ENCODE measurements at regions not wholly inside any gene's neighbourhood (a gene's known extent, or its start where the extent isn't known, plus 50 kb on each side); places are given as distances from the start of the nearest gene placed in this dataset.
"Not testable (repeated sequence)": the region's sequence is repeated elsewhere in the genome, so short reads cannot be mapped to it uniquely, and the experiment has no call there.

DNA sequence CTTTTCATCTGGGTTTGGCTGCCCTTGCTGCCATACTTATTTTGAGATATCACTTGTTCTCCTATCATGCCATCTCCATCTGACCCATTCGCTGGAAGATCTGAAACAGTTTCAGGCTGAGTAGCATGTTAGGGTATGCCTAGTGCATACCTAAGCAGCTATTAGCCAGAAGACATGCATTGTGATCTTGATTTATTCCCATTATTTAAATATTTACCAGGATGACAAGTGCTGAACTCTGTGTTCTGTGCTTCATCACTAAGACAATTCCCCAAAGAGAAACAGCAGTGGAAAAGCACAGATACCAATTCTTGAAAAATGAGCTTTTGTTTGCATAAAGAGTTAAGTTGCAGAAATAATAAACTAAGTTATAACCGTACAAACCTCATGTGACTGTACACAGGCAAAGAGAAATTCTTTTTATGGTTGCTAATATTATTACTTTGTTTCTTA lies 271.0 kb upstream of the ARSJ start:
- Mint-ChIP-seq H3K27ac (no peak overlapping the region), H3K9me3 (peaks cover 0 to 7% of the 10 kb centered on the region in 2 donors)
- DNase-seq, result no peak

DNA sequence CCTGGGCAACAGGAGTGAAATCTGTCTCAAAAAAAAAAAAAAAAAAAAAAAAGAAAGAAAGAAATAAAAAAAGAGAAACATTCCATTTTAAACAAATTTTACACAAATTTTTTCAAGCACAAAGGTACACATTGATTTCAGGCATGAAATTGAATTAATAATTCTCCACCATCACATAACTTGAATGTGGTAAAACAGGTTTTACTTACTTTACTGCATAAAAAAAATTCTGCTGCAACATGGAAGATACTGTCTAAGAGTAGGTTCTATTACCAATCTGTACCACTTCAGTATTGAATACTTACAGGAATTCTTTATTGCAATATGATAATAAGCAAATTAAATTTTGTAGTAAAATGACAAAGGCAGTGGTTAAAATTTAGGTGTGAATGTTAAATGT lies 271.6 kb upstream of the ARSJ start:
- no peak overlapping the region for H3K27ac Mint-ChIP-seq
- H3K4me3 Mint-ChIP-seq, result no peak overlapping the region
- peaks cover 0 to 7% of the 10 kb centered on the region in 2 donors for H3K9me3 Mint-ChIP-seq
- no peak for DNase-seq
- H3K27me3 Mint-ChIP-seq, result peaks cover 0 to 10% of the 10 kb centered on the region in 2 donors
- no peaks in the 10 kb centered on the region for H3K4me1 Mint-ChIP-seq (ENCODE audit: low read depth in 2 of 2)
- ATAC-seq (replicated peaks), result no peak
- no peaks in the 10 kb centered on the region for H3K36me3 Mint-ChIP-seq (ENCODE audit: insufficient read depth)

More for the DNA sequence above, 271.0 kb upstream of the ARSJ start:
- peaks cover 0 to 10% of the 10 kb centered on the region in 2 donors for H3K27me3 Mint-ChIP-seq
- no peak overlapping the region for H3K4me3 Mint-ChIP-seq
- no peaks in the 10 kb centered on the region for H3K36me3 Mint-ChIP-seq (ENCODE audit: insufficient read depth)
- no peak for ATAC-seq (replicated peaks)
- H3K4me1 Mint-ChIP-seq (ENCODE audit: low read depth in 2 of 2), result no peaks in the 10 kb centered on the region

DNA sequence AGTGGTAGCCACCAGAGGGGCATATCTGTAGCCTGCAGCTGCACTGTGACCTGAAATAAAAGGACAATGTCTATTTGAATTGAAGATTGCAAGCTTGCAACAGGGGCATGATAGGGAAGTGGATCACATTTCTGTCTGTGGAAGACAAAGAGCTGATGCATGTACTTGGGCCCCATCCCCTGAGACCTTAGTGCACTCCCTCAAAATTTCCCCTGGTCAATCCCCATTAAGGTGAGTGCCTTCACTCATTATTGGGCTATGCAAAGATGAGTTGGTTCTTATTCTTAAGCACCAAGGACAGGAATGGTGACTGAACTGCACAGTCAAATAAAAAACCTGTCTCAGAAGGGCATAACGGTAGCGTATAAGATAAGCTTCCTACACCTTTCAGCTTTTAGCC lies 273.1 kb upstream of the ARSJ start:
- Mint-ChIP-seq H3K4me1 (ENCODE audit: low read depth in 2 of 2) (no peaks in the 10 kb centered on the region), H3K27me3 (peaks cover 0 to 10% of the 10 kb centered on the region in 2 donors), H3K36me3 (ENCODE audit: insufficient read depth) (no peaks in the 10 kb centered on the region), H3K27ac (no peak overlapping the region), H3K9me3 (peaks cover 0 to 7% of the 10 kb centered on the region in 2 donors), H3K4me3 (no peak overlapping the region)
- no peak for DNase-seq
- ATAC-seq (replicated peaks), result no peak

DNA sequence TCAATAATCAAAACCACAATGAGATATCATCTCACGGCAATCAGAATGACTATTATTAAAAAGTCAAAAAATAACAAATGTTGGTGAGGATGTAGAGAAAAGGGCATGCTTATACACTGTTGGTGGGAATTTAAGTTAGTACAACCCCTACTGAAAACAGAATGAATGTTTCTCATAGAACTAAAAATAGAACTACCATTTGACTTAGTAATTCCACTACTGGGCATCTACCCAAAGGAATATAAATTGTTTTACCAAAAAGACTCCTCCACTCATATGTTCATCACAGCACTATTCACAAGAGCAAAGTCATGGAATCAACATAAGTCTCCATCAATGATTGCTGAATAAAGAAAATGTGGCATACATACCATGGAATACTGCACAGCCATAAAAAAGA lies 278.1 kb upstream of the ARSJ start:
- no peaks in the 10 kb centered on the region for H3K36me3 Mint-ChIP-seq (ENCODE audit: insufficient read depth)
- ATAC-seq (replicated peaks), result no peak
- H3K27ac Mint-ChIP-seq, result no peak overlapping the region
- no peaks in the 10 kb centered on the region for H3K27me3 Mint-ChIP-seq
- DNase-seq, result no peak
- no peaks in the 10 kb centered on the region for H3K4me1 Mint-ChIP-seq (ENCODE audit: low read depth in 2 of 2)
- H3K4me3 Mint-ChIP-seq, result no peak overlapping the region
- peaks cover 0 to 8% of the 10 kb centered on the region in 2 donors for H3K9me3 Mint-ChIP-seq

DNA sequence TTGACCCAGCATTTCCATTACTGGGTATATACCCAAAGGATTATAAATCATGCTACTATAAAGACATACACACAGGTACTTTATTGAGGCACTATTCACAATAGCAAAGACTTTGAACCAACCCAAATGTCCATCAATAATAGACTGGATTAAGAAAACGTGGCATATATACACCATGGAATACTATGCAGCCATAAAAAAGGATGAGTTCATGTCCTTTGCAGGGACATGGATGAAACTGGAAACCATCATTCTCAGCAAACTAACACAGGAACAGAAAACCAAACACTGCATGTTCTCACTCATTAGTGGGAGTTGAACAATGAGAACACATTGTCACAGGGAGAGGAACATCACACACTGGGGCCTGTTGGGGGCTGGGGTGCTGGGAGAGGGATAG lies 283.0 kb upstream of the ARSJ start:
- not testable (repeated sequence) for H3K27me3 Mint-ChIP-seq; H3K4me1 Mint-ChIP-seq (ENCODE audit: low read depth in 2 of 2); H3K36me3 Mint-ChIP-seq (ENCODE audit: insufficient read depth); H3K9me3 Mint-ChIP-seq; H3K27ac Mint-ChIP-seq; DNase-seq; H3K4me3 Mint-ChIP-seq; ATAC-seq (replicated peaks)

DNA sequence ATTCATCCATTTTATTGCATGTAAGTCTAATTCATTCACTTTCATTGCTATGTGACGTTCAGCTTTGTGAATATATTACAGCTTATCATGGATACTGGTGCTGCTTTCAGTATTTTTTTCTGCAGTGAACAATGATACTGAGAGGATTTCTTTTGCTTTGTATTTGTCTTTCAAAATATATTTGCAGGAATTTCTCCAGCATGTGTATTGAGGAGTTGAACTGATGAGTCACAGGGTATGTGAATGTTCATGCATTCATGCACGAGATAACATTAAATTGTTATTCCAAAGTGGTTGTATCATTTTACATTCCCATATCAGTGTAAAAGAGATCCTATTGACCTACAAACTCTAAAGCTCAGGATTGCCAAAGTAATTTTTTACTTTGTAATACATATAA lies 283.8 kb upstream of the ARSJ start:
- Mint-ChIP-seq H3K36me3 (ENCODE audit: insufficient read depth) (no peaks in the 10 kb centered on the region), H3K4me3 (no peak overlapping the region), H3K27me3 (no peaks in the 10 kb centered on the region), H3K4me1 (ENCODE audit: low read depth in 2 of 2) (no peaks in the 10 kb centered on the region), H3K27ac (no peak overlapping the region), H3K9me3 (peaks cover 0 to 3% of the 10 kb centered on the region in 2 donors)
- ATAC-seq (replicated peaks) (no peak), DNase-seq (no peak)

DNA sequence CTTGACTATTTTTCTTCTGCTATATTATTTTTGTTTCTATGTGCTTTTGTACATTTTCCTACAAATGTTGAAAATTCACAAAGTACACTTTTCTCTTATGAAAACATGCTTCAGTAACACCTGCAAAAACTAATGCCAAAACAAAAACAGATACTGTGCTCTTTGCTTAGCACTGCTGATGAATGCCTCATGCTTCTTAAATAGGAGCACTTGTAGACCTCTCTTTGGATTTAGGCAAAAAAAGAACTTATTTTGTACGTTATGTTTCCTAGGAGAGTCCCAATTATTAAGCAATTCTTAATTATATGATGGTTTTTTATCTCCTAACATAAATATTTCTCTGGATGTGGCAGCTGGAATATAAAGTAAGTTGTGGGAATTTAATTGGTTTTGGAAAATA lies 285.0 kb upstream of the ARSJ start:
- Mint-ChIP-seq H3K4me3 (no peak overlapping the region), H3K36me3 (ENCODE audit: insufficient read depth) (no peaks in the 10 kb centered on the region), H3K27ac (no peak overlapping the region), H3K9me3 (peaks cover 0 to 3% of the 10 kb centered on the region in 2 donors), H3K27me3 (no peaks in the 10 kb centered on the region), H3K4me1 (ENCODE audit: low read depth in 2 of 2) (no peaks in the 10 kb centered on the region)
- ATAC-seq (replicated peaks) (no peak), DNase-seq (no peak)

DNA sequence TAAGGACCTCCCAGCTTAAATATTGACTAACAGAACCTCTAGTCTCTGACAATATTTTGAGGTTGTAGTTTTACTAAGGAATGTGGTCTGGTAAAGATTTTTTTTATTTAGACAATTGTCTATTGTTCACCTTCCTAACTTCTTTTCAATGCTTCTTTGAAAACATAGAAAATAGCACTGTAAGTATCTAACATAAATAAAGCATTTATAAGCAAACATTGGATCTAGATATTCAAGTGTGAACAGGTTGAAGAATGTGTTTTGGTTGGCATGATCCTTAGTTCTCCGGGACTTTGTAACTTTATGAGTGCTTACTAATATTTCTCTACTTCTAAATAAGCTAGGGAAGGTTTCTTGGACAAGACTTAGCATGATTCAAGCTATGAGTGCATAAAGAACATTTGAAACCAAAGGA lies 285.4 kb upstream of the ARSJ start:
- peaks cover 0 to under 1% of the 10 kb centered on the region in 2 donors for H3K9me3 Mint-ChIP-seq
- no peaks in the 10 kb centered on the region for H3K4me1 Mint-ChIP-seq (ENCODE audit: low read depth in 2 of 2)
- no peaks in the 10 kb centered on the region for H3K36me3 Mint-ChIP-seq (ENCODE audit: insufficient read depth)
- no peaks in the 10 kb centered on the region for H3K27me3 Mint-ChIP-seq
- H3K4me3 Mint-ChIP-seq, result no peak overlapping the region
- ATAC-seq (replicated peaks), result no peak
- DNase-seq, result no peak
- no peak overlapping the region for H3K27ac Mint-ChIP-seq

DNA sequence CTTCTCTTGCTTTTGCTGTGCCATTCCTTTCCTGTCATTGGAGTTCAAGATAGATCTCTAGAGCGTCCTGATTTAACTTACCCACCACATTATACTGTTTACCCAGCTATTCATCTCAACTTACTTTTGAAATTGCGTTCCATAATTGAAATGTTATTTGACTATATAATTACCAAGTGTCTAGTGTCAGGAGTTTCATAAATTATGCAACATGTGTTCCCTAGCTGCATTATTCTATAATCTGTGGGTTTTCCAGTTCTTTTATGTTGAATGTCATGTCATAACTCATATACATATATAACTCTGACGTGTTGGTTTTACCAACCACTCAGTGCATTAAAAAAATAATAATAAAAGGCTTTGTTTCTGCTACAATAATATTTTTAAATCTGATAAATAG lies 285.9 kb upstream of the ARSJ start:
- Mint-ChIP-seq H3K27ac (no peak overlapping the region), H3K36me3 (ENCODE audit: insufficient read depth) (no peaks in the 10 kb centered on the region), H3K9me3 (no peaks in the 10 kb centered on the region), H3K4me3 (no peak overlapping the region), H3K4me1 (ENCODE audit: low read depth in 2 of 2) (no peaks in the 10 kb centered on the region), H3K27me3 (no peaks in the 10 kb centered on the region)
- ATAC-seq (replicated peaks) (no peak), DNase-seq (no peak)

DNA sequence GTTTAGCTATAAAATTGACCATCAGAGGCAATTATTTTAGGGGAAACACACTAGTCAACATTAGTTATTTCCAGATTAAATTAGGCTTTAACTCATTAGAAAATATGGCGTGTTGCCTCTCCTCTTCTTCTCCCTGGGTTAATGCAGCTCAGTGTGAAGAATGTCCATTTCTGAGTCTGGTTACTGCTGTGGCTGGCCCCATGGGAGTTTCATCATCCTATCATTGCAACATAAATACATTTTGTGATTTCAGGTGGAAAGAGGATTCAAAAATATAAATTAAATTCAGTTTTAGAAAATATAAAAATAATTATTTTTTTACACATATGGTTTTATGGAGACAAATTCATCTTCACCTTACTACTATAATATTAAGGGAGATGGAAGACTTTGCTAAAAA lies 288.5 kb upstream of the ARSJ start:
- Mint-ChIP-seq H3K27me3 (no peaks in the 10 kb centered on the region), H3K4me3 (no peak overlapping the region), H3K9me3 (no peaks in the 10 kb centered on the region), H3K4me1 (ENCODE audit: low read depth in 2 of 2) (no peaks in the 10 kb centered on the region), H3K36me3 (ENCODE audit: insufficient read depth) (peaks cover 4% of the 10 kb centered on the region), H3K27ac (no peak overlapping the region)
- DNase-seq (no peak), ATAC-seq (replicated peaks) (no peak)

DNA sequence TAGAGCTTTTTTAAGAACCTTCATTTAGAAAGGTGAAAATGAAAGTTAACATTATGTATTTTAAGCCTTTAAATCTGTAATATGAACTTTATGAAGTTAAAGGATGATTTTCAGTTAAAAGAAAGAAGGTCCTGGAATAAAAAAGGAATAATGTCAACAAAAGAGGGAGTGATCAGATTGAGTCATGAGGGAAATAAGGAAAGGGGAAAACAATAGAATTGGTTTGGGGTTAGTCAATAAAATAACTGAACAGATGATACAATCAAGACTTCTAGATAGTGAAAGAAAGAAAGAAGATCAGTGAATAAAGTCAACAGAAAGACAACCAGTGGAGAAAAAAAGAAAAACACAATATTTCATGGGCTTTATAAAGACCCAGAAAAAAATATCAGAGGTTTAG lies 291.6 kb upstream of the ARSJ start:
- DNase-seq (no peak), ATAC-seq (replicated peaks) (no peak)
- Mint-ChIP-seq H3K9me3 (no peaks in the 10 kb centered on the region), H3K4me3 (no peak overlapping the region), H3K27me3 (no peaks in the 10 kb centered on the region), H3K27ac (no peak overlapping the region), H3K36me3 (ENCODE audit: insufficient read depth) (peaks cover 4% of the 10 kb centered on the region), H3K4me1 (ENCODE audit: low read depth in 2 of 2) (no peaks in the 10 kb centered on the region)

DNA sequence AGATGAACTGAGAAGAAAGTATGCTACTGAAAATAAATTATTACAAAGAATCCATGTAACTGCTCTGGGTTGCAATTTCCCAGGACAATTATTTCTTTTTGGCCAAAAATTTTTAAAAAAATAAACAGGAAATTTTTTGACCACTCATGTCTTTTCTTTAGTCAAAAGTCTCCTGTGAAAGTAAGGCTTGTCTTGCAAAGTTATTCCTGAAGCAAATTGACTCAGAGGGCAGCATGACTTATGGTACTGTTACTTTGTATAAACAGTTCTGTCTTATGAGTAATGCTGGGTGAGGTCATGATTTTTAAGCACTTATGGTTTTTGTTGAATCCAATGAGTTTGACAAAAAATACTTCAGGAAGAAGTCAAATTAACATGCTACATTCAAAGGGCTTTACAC lies 292.8 kb upstream of the ARSJ start:
- Mint-ChIP-seq H3K9me3 (no peaks in the 10 kb centered on the region), H3K36me3 (ENCODE audit: insufficient read depth) (peaks cover 4% of the 10 kb centered on the region), H3K4me3 (no peak overlapping the region), H3K27me3 (no peaks in the 10 kb centered on the region), H3K4me1 (ENCODE audit: low read depth in 2 of 2) (no peaks in the 10 kb centered on the region), H3K27ac (no peak overlapping the region)
- DNase-seq (no peak), ATAC-seq (replicated peaks) (no peak)

DNA sequence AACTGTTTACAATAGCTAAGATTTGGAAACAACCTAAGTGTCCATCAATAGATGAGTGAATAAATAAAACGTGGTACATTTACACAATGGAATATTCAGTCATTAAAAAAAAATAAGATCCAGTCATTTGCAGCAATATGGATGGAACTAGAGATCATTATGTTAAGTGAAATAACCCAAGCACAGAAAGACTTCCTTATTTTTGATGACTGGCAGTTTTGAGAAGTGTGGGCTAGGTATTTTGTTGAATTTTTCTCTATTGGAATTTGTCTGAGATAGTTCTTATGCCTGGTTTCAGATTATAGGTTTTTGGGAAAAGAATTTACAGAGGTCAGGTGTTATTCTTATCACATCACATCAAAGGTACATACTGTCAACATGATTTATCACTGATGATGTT lies 293.8 kb upstream of the ARSJ start:
- H3K9me3 Mint-ChIP-seq, result no peaks in the 10 kb centered on the region
- DNase-seq (no peak), ATAC-seq (replicated peaks) (no peak)
- no peak overlapping the region for H3K27ac Mint-ChIP-seq
- H3K27me3 Mint-ChIP-seq, result peaks cover 0 to 4% of the 10 kb centered on the region in 2 donors
- peaks cover 4% of the 10 kb centered on the region for H3K36me3 Mint-ChIP-seq (ENCODE audit: insufficient read depth)
- H3K4me3 Mint-ChIP-seq, result no peak overlapping the region
- H3K4me1 Mint-ChIP-seq (ENCODE audit: low read depth in 2 of 2), result no peaks in the 10 kb centered on the region

DNA sequence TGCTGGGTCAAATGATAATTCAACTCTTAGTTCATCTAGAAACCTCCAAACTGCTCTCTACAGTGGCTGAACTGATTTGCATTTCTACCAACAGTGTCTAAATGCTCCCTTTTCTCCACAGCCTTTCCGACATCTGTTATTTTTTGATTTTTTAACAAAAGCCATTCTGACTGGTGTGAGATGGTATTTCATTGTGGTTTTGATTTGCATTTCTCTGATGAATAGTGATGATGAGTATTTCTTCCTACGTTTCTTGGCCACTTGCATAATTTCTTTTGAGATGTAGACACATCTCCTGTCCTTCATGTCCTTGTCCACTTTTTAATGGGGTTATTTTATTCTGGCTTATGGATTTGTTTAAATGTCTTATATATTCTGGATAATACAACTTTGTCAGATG lies 298.2 kb upstream of the ARSJ start:
- H3K36me3 Mint-ChIP-seq (ENCODE audit: insufficient read depth), result no peaks in the 10 kb centered on the region
- no peak for ATAC-seq (replicated peaks)
- H3K4me3 Mint-ChIP-seq, result no peak overlapping the region
- no peaks in the 10 kb centered on the region for H3K9me3 Mint-ChIP-seq
- H3K27me3 Mint-ChIP-seq, result peaks cover 0 to 6% of the 10 kb centered on the region in 2 donors
- H3K27ac Mint-ChIP-seq, result no peak overlapping the region
- no peak for DNase-seq
- H3K4me1 Mint-ChIP-seq (ENCODE audit: low read depth in 2 of 2), result no peaks in the 10 kb centered on the region

DNA sequence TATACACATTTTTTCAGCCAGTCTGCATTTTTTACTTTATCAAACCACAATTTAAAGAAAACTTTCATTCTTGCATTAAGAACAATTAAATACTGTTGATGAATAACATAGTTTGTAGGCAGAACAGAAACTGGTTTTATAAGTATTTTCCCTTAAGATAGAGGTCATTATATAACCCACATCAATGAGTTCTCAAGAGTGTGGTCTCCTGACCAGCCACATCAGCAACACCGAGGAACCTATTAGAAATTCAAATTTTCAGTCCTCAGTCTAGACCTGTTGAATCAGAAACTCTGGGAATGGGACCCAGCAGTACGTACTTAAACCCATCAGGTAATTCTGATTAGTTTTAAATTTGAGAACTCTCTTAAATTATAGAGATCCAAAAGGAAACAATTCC lies 299.6 kb upstream of the ARSJ start:
- Mint-ChIP-seq H3K27ac (no peak overlapping the region), H3K4me3 (no peak overlapping the region), H3K27me3 (peaks cover 0 to 6% of the 10 kb centered on the region in 2 donors), H3K9me3 (no peaks in the 10 kb centered on the region), H3K4me1 (ENCODE audit: low read depth in 2 of 2) (no peaks in the 10 kb centered on the region), H3K36me3 (ENCODE audit: insufficient read depth) (no peaks in the 10 kb centered on the region)
- ATAC-seq (replicated peaks) (no peak), DNase-seq (no peak)
